ENCODE measurements at regions not wholly inside any gene's neighbourhood (a gene's known extent, or its start where the extent isn't known, plus 50 kb on each side); places are given as distances from the start of the nearest gene placed in this dataset.

DNA sequence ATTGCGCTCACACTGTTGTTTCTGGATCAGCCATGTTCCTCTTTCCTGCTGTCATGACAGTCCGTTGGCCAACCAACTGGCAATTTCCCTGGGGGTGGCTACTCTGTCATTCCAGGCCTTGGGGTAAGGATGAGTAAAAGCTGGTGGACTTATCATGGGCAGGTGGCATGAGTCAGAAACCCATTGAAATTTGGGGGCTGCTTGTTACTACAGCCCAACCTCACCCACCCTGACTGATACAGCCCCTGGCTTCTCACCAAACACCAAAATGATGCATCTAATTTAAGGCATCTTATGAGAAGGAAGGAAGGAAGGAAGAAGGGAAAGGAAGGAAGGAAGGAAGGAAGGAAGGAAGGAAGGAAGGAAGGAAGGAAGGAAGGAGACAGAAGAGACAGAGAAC is 53.9 kb upstream of the CRHR1 start:
- DNase-seq, result no peak

- DNase-seq, result no peak
These were observed 52.7 kb upstream of the CRHR1 start for GRCh38 chr17:45731459-45731858.

- DNase-seq, result no peak
These were observed 51.1 kb upstream of the CRHR1 start for GRCh38 chr17:45732926-45733505.

DNA sequence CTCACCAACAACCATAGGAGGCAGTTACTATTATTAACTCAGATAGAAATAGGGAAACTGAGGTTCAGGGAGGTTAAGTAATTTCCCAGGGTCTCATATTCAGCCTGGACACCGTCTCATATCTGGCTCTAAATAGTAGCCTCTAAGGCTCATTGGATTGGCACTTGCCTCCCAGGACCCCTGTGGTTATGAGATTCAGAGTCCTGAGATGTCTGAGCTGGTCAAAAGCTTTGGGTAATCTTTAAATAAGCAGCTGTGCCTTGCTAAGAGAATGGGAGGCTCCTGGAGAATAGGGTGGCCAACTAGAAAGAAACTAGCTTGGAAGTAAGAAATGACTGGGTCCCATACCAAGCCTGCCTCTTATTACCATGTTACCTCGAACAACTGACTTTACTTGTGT is 50.3 kb upstream of the CRHR1 start:
- no peak for DNase-seq
